GM23248 (cell line): ENCODE measurements at regions not wholly inside any gene's neighbourhood (a gene's known extent, or its start where the extent isn't known, plus 50 kb on each side); places are given as distances from the start of the nearest gene placed in this dataset.

Experiments
- DNase-seq: peaks from one replicate; pipeline ENCODE4 v3.0.0-alpha.2; 2015
- H2AFZ ChIP-seq: fragments of 200-600 bp; sonication (generic); 2 replicates; pipeline ENCODE4 v1.6.1; 2016; ENCODE audit warnings: antibody characterized with exemption
- H3F3A ChIP-seq: fragments of 200-600 bp; sonication (generic); 2 replicates; pipeline ENCODE4 v1.6.1; 2016; ENCODE audit warnings: mild to moderate bottlenecking, antibody characterized with exemption, mixed run types; ENCODE audit not compliant: insufficient read depth
- H3K27ac ChIP-seq: fragments of 200-600 bp; sonication (generic); 2 replicates; pipeline ENCODE4 v1.5.1; 2016; ENCODE audit warnings: mild to moderate bottlenecking
- H3K27me3 ChIP-seq: fragments of 200-600 bp; sonication (generic); replicated peaks from 2 replicates; pipeline ENCODE4 v1.6.1; 2016; ENCODE audit warnings: mild to moderate bottlenecking; ENCODE audit not compliant: insufficient read depth
- H3K36me3 ChIP-seq: fragments of 200-600 bp; sonication (generic); 2 replicates; pipeline ENCODE4 v1.6.1; 2016; ENCODE audit warnings: low read depth, mild to moderate bottlenecking
- H3K4me1 ChIP-seq: fragments of 200-600 bp; sonication (generic); 2 replicates; pipeline ENCODE4 v1.6.1; 2016; ENCODE audit warnings: mild to moderate bottlenecking; ENCODE audit not compliant: insufficient read depth
- H3K4me2 ChIP-seq: fragments of 200-600 bp; sonication (generic); one replicate; pipeline ENCODE4 v1.6.1; 2016; ENCODE audit warnings: mild to moderate bottlenecking; ENCODE audit not compliant: unreplicated experiment
- H3K4me3 ChIP-seq: fragments of 200-600 bp; sonication (generic); 2 replicates; pipeline ENCODE4 v1.5.1; 2016; ENCODE audit warnings: mild to moderate bottlenecking
- H3K79me2 ChIP-seq: fragments of 200-600 bp; sonication (generic); 2 replicates; pipeline ENCODE4 v1.6.1; 2016; ENCODE audit warnings: mild to moderate bottlenecking; ENCODE audit not compliant: insufficient read depth
- H3K9ac ChIP-seq: fragments of 200-600 bp; sonication (generic); 2 replicates; pipeline ENCODE4 v1.6.1; 2016; ENCODE audit warnings: mild to moderate bottlenecking
- H3K9me2 ChIP-seq: fragments of 200-600 bp; sonication (generic); 2 replicates; pipeline ENCODE4 v1.6.1; 2016; ENCODE audit warnings: mixed run types, mild to moderate bottlenecking, moderate library complexity; ENCODE audit not compliant: insufficient read depth
- H3K9me3 ChIP-seq: fragments of 200-600 bp; sonication (generic); one replicate; pipeline ENCODE4 v1.6.1; 2017; ENCODE audit warnings: low read depth
- H4K20me1 ChIP-seq: fragments of 200-600 bp; sonication (generic); 2 replicates; pipeline ENCODE4 v1.6.0; 2016; ENCODE audit not compliant: insufficient read depth
- EZH2 ChIP-seq: fragments of 200-600 bp; sonication (generic); IDR thresholded peaks from 2 replicates; pipeline ENCODE4 v1.6.1; 2018; ENCODE audit warnings: antibody characterized with exemption, mild to moderate bottlenecking; ENCODE audit not compliant: insufficient read depth, poor library complexity, severe bottlenecking
- EZH2phosphoT487 ChIP-seq: fragments of 200-600 bp; sonication (generic); IDR thresholded peaks from 2 replicates; pipeline ENCODE4 v1.6.1; 2018; ENCODE audit warnings: antibody characterized with exemption, moderate library complexity, mild to moderate bottlenecking, low read depth; ENCODE audit not compliant: insufficient read depth
- WGBS, 2 experiments: methylation state at CpG; one replicate each; pipeline ENCODE4 v1.1.6; 2015 to 2017; ENCODE audit warnings: low lambda C conversion rate in 2 of 2, low coverage in 1 of 2; ENCODE audit errors: missing lambda C conversion rate in 2 of 2; 5-methylcytosine and 5-hydroxymethylcytosine counted together
- in situ Hi-C: fragments of 300-500 bp; cut with MboI; formaldehyde crosslinking; loops from 2 replicates; pipeline ENCODE4 v1.15.0; 2020

- Histone ChIP-seq H3K27ac (no peak overlapping the region), H3K9me2 (no peaks in the 10 kb centered on the region; the same call in 1 of the 2 replicates), H3K79me2 (no peaks in the 10 kb centered on the region), H3F3A (no peaks in the 10 kb centered on the region), H3K36me3 (no peaks in the 10 kb centered on the region), H3K9me3 (peaks cover 5% of the 10 kb centered on the region), H3K4me1 (no peaks in the 10 kb centered on the region), H3K9ac (no peak overlapping the region), H3K4me3 (no peak overlapping the region), H4K20me1 (no peaks in the 10 kb centered on the region), H2AFZ (no peak overlapping the region), H3K4me2 (no peak overlapping the region), H3K27me3 (no peaks in the 10 kb centered on the region)
- no peak for DNase-seq
- no peak for TF ChIP-seq EZH2phosphoT487
- TF ChIP-seq EZH2: no peak
- WGBS, 2 experiments: 85 to 90% methylated on average over 2 of the region's 2 CpGs
- in situ Hi-C loops: no loop called here
These were observed 461.0 kb downstream of the ADAMTS20 start for GRCh38 chr12:43090981-43091380.

DNA sequence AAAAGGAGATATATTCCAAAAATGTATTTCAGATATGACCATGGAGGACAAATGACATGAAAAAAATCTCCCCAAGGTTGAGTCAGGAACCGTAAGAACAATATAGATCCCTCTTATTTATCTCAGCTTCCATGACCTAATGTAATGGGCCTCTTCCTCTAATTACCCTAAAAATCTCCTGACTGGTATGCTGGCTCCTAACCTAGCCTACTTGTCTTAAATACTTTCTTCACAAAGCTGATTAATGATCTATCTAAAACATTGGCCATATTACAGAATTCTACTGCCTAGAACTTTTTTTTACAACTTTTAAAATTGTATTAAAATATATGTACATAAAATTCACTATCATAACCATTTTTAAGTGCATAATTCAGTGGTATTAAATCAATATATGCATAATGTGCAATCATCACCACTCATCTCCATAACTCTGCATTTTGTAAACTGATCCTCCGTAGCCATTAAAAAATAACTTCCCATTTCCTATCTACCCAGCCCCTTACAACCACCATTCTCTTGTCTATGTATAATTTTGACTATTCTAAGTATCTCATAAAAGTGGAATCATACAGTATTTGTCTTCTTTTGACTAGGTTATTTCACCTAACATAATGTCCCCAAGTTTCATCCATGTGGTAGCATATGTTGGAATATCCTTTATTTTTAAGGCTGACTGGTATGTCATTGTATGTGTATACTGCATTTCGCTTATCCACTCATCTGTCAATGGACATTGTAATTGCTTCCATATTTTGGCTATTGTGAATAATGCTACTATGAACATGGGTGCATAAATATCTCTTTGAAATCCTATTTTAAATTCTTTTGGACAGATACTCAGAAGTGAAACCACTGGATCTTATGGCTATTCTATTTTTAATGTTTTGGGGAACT lies 464.6 kb downstream of the ADAMTS20 start:
- Histone ChIP-seq H3K9me2 (no peaks in the 10 kb centered on the region), H2AFZ (no peak overlapping the region), H3K9me3 (peaks cover 5% of the 10 kb centered on the region), H3F3A (no peaks in the 10 kb centered on the region), H3K9ac (no peak overlapping the region), H3K79me2 (no peaks in the 10 kb centered on the region), H3K27me3 (no peaks in the 10 kb centered on the region), H3K36me3 (no peaks in the 10 kb centered on the region), H3K27ac (no peak overlapping the region), H3K4me2 (no peak overlapping the region), H4K20me1 (no peaks in the 10 kb centered on the region), H3K4me3 (no peak overlapping the region), H3K4me1 (no peaks in the 10 kb centered on the region)
- in situ Hi-C loops: no loop called here
- WGBS, 2 experiments: 44 to 47% methylated on average over 3 of the region's 3 CpGs
- no peak for TF ChIP-seq EZH2phosphoT487
- no peak for DNase-seq

DNA sequence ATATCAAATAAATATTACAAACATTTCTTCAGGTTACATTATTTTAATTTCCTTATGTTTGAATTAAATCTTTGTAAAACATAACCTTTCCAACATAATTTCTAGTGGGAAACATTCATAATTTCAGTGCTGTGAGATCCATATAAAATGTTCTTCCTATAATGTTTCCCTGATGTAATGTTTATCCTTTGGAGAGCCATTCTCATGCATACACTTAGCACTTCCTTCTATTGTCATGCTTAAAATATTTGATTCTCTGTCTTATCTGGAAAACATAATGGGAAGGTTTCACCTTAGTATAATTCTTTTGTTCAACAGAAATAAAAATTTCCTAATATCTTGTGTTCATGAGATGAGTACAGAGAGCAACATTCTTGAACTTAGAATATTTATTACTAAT lies 472.5 kb downstream of the ADAMTS20 start:
- Histone ChIP-seq H3K4me2 (no peak overlapping the region), H3K4me3 (no peak overlapping the region)

DNA sequence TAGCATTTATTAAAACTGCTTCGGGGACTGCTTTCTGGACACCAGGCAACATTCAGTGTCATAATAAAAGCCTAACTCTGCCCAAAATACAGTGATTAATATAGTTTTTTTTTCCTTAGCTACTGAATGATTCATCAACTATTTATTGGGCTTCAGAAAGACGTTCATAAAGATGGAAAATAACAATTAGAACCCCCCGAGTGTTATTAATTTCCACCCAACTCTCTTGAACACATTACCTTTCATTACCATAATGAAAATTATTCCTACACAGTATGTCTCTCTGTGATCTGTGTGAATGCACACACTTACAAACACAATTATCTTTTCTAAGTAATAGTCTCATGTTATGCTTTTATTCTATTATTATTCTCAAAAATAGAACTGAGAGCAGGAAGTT lies 473.0 kb downstream of the ADAMTS20 start:
- no peaks in the 10 kb centered on the region for H3F3A ChIP-seq
- no peak overlapping the region for H3K9ac ChIP-seq
- 52 to 54% methylated on average over 3 of the region's 3 CpGs for WGBS, 2 experiments
- H3K4me2 ChIP-seq: no peak overlapping the region
- H4K20me1 ChIP-seq: no peaks in the 10 kb centered on the region
- peak overlapping the region; percentile 9 for H2AFZ ChIP-seq
- H3K79me2 ChIP-seq: no peaks in the 10 kb centered on the region
- H3K9me3 ChIP-seq: no peaks in the 10 kb centered on the region
- H3K4me3 ChIP-seq: no peak overlapping the region
- H3K4me1 ChIP-seq: peaks cover 7% of the 10 kb centered on the region; the same call in 1 of the 2 replicates
- H3K27ac ChIP-seq: no peak overlapping the region
- DNase-seq: no peak
- H3K36me3 ChIP-seq: no peaks in the 10 kb centered on the region
- no peaks in the 10 kb centered on the region for H3K27me3 ChIP-seq
- no peaks in the 10 kb centered on the region; the same call in 1 of the 2 replicates for H3K9me2 ChIP-seq
- TF ChIP-seq EZH2 (no peak), EZH2phosphoT487 (no peak)
- in situ Hi-C loops: no loop called here

More for the DNA sequence above, 472.5 kb downstream of the ADAMTS20 start:
- Histone ChIP-seq H3K36me3 (no peaks in the 10 kb centered on the region), H3K27ac (no peak overlapping the region), H3K79me2 (no peaks in the 10 kb centered on the region), H2AFZ (peak overlapping the region; percentile 9), H3K9ac (no peak overlapping the region), H3K9me2 (no peaks in the 10 kb centered on the region; the same call in 1 of the 2 replicates), H3K9me3 (no peaks in the 10 kb centered on the region), H3K27me3 (no peaks in the 10 kb centered on the region), H3K4me1 (peaks cover 7% of the 10 kb centered on the region; the same call in 1 of the 2 replicates), H3F3A (no peaks in the 10 kb centered on the region), H4K20me1 (no peaks in the 10 kb centered on the region)
- in situ Hi-C loops: no loop called here
- TF ChIP-seq EZH2phosphoT487 (no peak), EZH2 (no peak)
- no peak for DNase-seq
